ENCODE measurements at regions not wholly inside any gene's neighbourhood (a gene's known extent, or its start where the extent isn't known, plus 50 kb on each side); places are given as distances from the start of the nearest gene placed in this dataset.

- no peak for TF ChIP-seq CTCF (conservative IDR thresholded peaks at IDR 0.05)
- TF ChIP-seq EZH2 (IDR thresholded peaks at IDR 0.05; ENCODE audit: low read depth) = no peak
Measured at GRCh38 chr2:505941-506340, 171.3 kb downstream of the TMEM18 start.
